ENCODE measurements at regions not wholly inside any gene's neighbourhood (a gene's known extent, or its start where the extent isn't known, plus 50 kb on each side); places are given as distances from the start of the nearest gene placed in this dataset.

- peak in 1 of 2 experiments; percentile 18; a peak in 1 of 4 replicates for TF ChIP-seq CTCF (conservative IDR thresholded peaks at IDR 0.05; ENCODE audit: low read depth in 2 of 2)
Measured at GRCh38 chr21:43355925-43356289, 71.0 kb downstream of the SIK1 start (continued).

GRCh38 chr21:43355266-43355924 lies 71.5 kb downstream of the SIK1 start:
- peaks cover 10% of the 10 kb centered on the region for H3K27me3 Mint-ChIP-seq (ENCODE audit: insufficient read depth, low read depth, poor library complexity)
- peaks cover 5% of the 10 kb centered on the region; the same call in 2 of the 3 replicates for H3K4me1 Mint-ChIP-seq
- H4K20me1 ChIP-seq (replicated peaks; ENCODE audit: insufficient read depth): no peaks in the 10 kb centered on the region
- DNase-seq (ENCODE audit: low spot score): no peak
- no peaks in the 10 kb centered on the region for H3F3A ChIP-seq (replicated peaks; ENCODE audit: low read depth)
- no peak overlapping the region for H3K27ac ChIP-seq (ENCODE audit: low read depth)
- no peak overlapping the region for H3K4me3 Mint-ChIP-seq
- H3K27ac Mint-ChIP-seq: no peak overlapping the region
- H3K9me2 ChIP-seq (ENCODE audit: insufficient read depth): no peaks in the 10 kb centered on the region
- H3K4me3 ChIP-seq: no peak overlapping the region
- ATAC-seq: peak; percentile 17
- H2AFZ ChIP-seq: no peak overlapping the region
- no peaks in the 10 kb centered on the region for H3K4me1 ChIP-seq (ENCODE audit: insufficient read depth)
- H3K36me3 Mint-ChIP-seq (ENCODE audit: low read depth): no peaks in the 10 kb centered on the region
- no peaks in the 10 kb centered on the region for H3K36me3 ChIP-seq (ENCODE audit: insufficient read depth)
- H3K79me2 ChIP-seq (replicated peaks; ENCODE audit: insufficient read depth): no peaks in the 10 kb centered on the region
- no peaks in the 10 kb centered on the region; the same call in 2 of the 3 replicates for H3K9me3 Mint-ChIP-seq
- no peak overlapping the region for H3K4me2 ChIP-seq
- no peaks in the 10 kb centered on the region for H3K27me3 ChIP-seq (ENCODE audit: insufficient read depth)
- TF ChIP-seq STAT1 (IDR thresholded peaks at IDR 0.05; ENCODE audit: unreplicated experiment) (no peak), ZNF462 (CRISPR knock-in tag; IDR thresholded peaks at IDR 0.05) (no peak), NANOG (IDR thresholded peaks at IDR 0.05; ENCODE audit: borderline replicate concordance) (no peak), EZH2phosphoT487 (IDR thresholded peaks at IDR 0.05; ENCODE audit: unreplicated experiment) (no peak), POLR2AphosphoS5 (IDR thresholded peaks at IDR 0.05; ENCODE audit: low read depth) (no peak), ETS1 (IDR thresholded peaks at IDR 0.05) (no peak), EZH2 (IDR thresholded peaks at IDR 0.05; ENCODE audit: low read depth, unreplicated experiment) (no peak), ZNF331 (CRISPR knock-in tag; IDR thresholded peaks at IDR 0.05; ENCODE audit: low read depth) (no peak), CREB1 (CRISPR knock-in tag; IDR thresholded peaks at IDR 0.05; ENCODE audit: low read depth) (no peak), REST (IDR thresholded peaks at IDR 0.05; ENCODE audit: unreplicated experiment) (no peak), JUNB (IDR thresholded peaks at IDR 0.05; ENCODE audit: unreplicated experiment) (no peak), ZNF114 (CRISPR knock-in tag; IDR thresholded peaks at IDR 0.05) (no peak)

Measured in GM23338 (cell line).